Stimulated activated memory B cell treated with anti-CD40 and anti-IgM and Interleukin-4, amounts not matched to agents 10 μg/mL and 1 μg/mL and 100 μg/mL, for 72 hours (primary cell): ENCODE measurements at regions not wholly inside any gene's neighbourhood (a gene's known extent, or its start where the extent isn't known, plus 50 kb on each side); places are given as distances from the start of the nearest gene placed in this dataset.
"Not testable (repeated sequence)": the region's sequence is repeated elsewhere in the genome, so short reads cannot be mapped to it uniquely, and the experiment has no call there.

ENCODE experiments used
- ATAC-seq: fragments of 150-1000 bp; cut with Tn5 transposase; 2 replicates; pipeline ENCODE4 v1.10.0; 2021
- H3K27ac Mint-ChIP-seq: one replicate; pipeline ENCODE4 v1.8.0; 2022; ENCODE audit warnings: mild to moderate bottlenecking, mixed read lengths
- H3K27me3 Mint-ChIP-seq: one replicate; pipeline ENCODE4 v1.8.0; 2022; ENCODE audit warnings: mixed read lengths
- H3K36me3 Mint-ChIP-seq: one replicate; pipeline ENCODE4 v1.8.0; 2022; ENCODE audit warnings: mixed read lengths
- H3K4me1 Mint-ChIP-seq: one replicate; pipeline ENCODE4 v1.8.0; 2022; ENCODE audit warnings: mixed read lengths
- H3K4me3 Mint-ChIP-seq: one replicate; pipeline ENCODE4 v1.8.0; 2022; ENCODE audit warnings: mild to moderate bottlenecking, moderate library complexity, mixed read lengths
- H3K9me3 Mint-ChIP-seq: one replicate; pipeline ENCODE4 v1.8.0; 2022; ENCODE audit warnings: mixed read lengths

GRCh38 chr12:75686233-75686632, 174.8 kb upstream of the KRR1 start:
- not testable (repeated sequence) for H3K27me3 Mint-ChIP-seq, H3K36me3 Mint-ChIP-seq, H3K9me3 Mint-ChIP-seq, H3K4me3 Mint-ChIP-seq, H3K27ac Mint-ChIP-seq, H3K4me1 Mint-ChIP-seq, ATAC-seq

GRCh38 chr12:75685617-75686225, 174.3 kb upstream of the KRR1 start:
- Mint-ChIP-seq H3K36me3 (no peaks in the 10 kb centered on the region), H3K9me3 (peaks cover 2% of the 10 kb centered on the region), H3K27me3 (no peaks in the 10 kb centered on the region)

GRCh38 chr12:75684678-75685616, 173.5 kb upstream of the KRR1 start:
- no peak overlapping the region for H3K27ac Mint-ChIP-seq
- peaks cover 2% of the 10 kb centered on the region for H3K9me3 Mint-ChIP-seq
- peaks cover 6% of the 10 kb centered on the region for H3K4me1 Mint-ChIP-seq
- no peak for ATAC-seq
- H3K4me3 Mint-ChIP-seq: no peak overlapping the region
- no peaks in the 10 kb centered on the region for H3K27me3 Mint-ChIP-seq
- H3K36me3 Mint-ChIP-seq: no peaks in the 10 kb centered on the region

More at GRCh38 chr12:75685617-75686225, 174.3 kb upstream of the KRR1 start:
- no peak overlapping the region for H3K4me3 Mint-ChIP-seq
- no peak overlapping the region for H3K27ac Mint-ChIP-seq
- peaks cover 6% of the 10 kb centered on the region for H3K4me1 Mint-ChIP-seq
- no peak for ATAC-seq

GRCh38 chr12:75683995-75684586, 172.7 kb upstream of the KRR1 start:
- not testable (repeated sequence) for ATAC-seq, H3K4me1 Mint-ChIP-seq, H3K27ac Mint-ChIP-seq, H3K9me3 Mint-ChIP-seq, H3K4me3 Mint-ChIP-seq, H3K36me3 Mint-ChIP-seq, H3K27me3 Mint-ChIP-seq

- H3K27ac Mint-ChIP-seq: no peak overlapping the region
- H3K36me3 Mint-ChIP-seq: no peaks in the 10 kb centered on the region
- H3K4me3 Mint-ChIP-seq: no peak overlapping the region
- peaks cover 2% of the 10 kb centered on the region for H3K9me3 Mint-ChIP-seq
- peak; percentile 84 for ATAC-seq
- no peaks in the 10 kb centered on the region for H3K27me3 Mint-ChIP-seq
- peaks cover 6% of the 10 kb centered on the region for H3K4me1 Mint-ChIP-seq
Observed at GRCh38 chr12:75683220-75683619, 171.8 kb upstream of the KRR1 start.

- H3K9me3 Mint-ChIP-seq: peaks cover 2% of the 10 kb centered on the region
- ATAC-seq: no peak
- no peaks in the 10 kb centered on the region for H3K4me1 Mint-ChIP-seq
- H3K27me3 Mint-ChIP-seq: no peaks in the 10 kb centered on the region
- no peaks in the 10 kb centered on the region for H3K36me3 Mint-ChIP-seq
- H3K4me3 Mint-ChIP-seq: no peak overlapping the region
- no peak overlapping the region for H3K27ac Mint-ChIP-seq
Observed at GRCh38 chr12:75677522-75677921, 166.1 kb upstream of the KRR1 start.

GRCh38 chr12:75674393-75674792, 163.0 kb upstream of the KRR1 start:
- Mint-ChIP-seq H3K27me3 (no peaks in the 10 kb centered on the region), H3K36me3 (no peaks in the 10 kb centered on the region), H3K4me3 (no peak overlapping the region), H3K4me1 (no peaks in the 10 kb centered on the region), H3K9me3 (no peaks in the 10 kb centered on the region), H3K27ac (no peak overlapping the region)
- ATAC-seq: no peak

GRCh38 chr12:75672200-75672599, 160.8 kb upstream of the KRR1 start:
- Mint-ChIP-seq H3K27ac (no peak overlapping the region), H3K27me3 (no peaks in the 10 kb centered on the region), H3K4me1 (no peaks in the 10 kb centered on the region), H3K4me3 (no peak overlapping the region), H3K36me3 (no peaks in the 10 kb centered on the region), H3K9me3 (no peaks in the 10 kb centered on the region)
- ATAC-seq: no peak

- ATAC-seq: no peak
- Mint-ChIP-seq H3K4me1 (no peaks in the 10 kb centered on the region), H3K9me3 (no peaks in the 10 kb centered on the region), H3K27me3 (no peaks in the 10 kb centered on the region), H3K27ac (no peak overlapping the region), H3K36me3 (no peaks in the 10 kb centered on the region), H3K4me3 (no peak overlapping the region)
Observed at GRCh38 chr12:75670216-75670615, 158.8 kb upstream of the KRR1 start.

- Mint-ChIP-seq H3K4me1 (no peaks in the 10 kb centered on the region), H3K27me3 (no peaks in the 10 kb centered on the region), H3K4me3 (no peak overlapping the region), H3K9me3 (no peaks in the 10 kb centered on the region), H3K27ac (no peak overlapping the region), H3K36me3 (no peaks in the 10 kb centered on the region)
- no peak for ATAC-seq
Observed at GRCh38 chr12:75666939-75667334, 155.5 kb upstream of the KRR1 start.

- Mint-ChIP-seq H3K27ac (no peak overlapping the region), H3K27me3 (no peaks in the 10 kb centered on the region), H3K4me3 (no peak overlapping the region), H3K9me3 (no peaks in the 10 kb centered on the region), H3K4me1 (no peaks in the 10 kb centered on the region), H3K36me3 (no peaks in the 10 kb centered on the region)
- ATAC-seq: no peak
Observed at GRCh38 chr12:75666126-75666938, 154.9 kb upstream of the KRR1 start.

- H3K4me1 Mint-ChIP-seq: no peaks in the 10 kb centered on the region
- H3K27ac Mint-ChIP-seq: no peak overlapping the region
- no peaks in the 10 kb centered on the region for H3K36me3 Mint-ChIP-seq
- no peak overlapping the region for H3K4me3 Mint-ChIP-seq
- no peaks in the 10 kb centered on the region for H3K27me3 Mint-ChIP-seq
- ATAC-seq: no peak
- no peaks in the 10 kb centered on the region for H3K9me3 Mint-ChIP-seq
Observed at GRCh38 chr12:75665216-75665615, 153.8 kb upstream of the KRR1 start.

- no peaks in the 10 kb centered on the region for H3K4me1 Mint-ChIP-seq
- no peak for ATAC-seq
- no peaks in the 10 kb centered on the region for H3K9me3 Mint-ChIP-seq
- no peak overlapping the region for H3K27ac Mint-ChIP-seq
- no peaks in the 10 kb centered on the region for H3K36me3 Mint-ChIP-seq
- no peak overlapping the region for H3K4me3 Mint-ChIP-seq
- no peaks in the 10 kb centered on the region for H3K27me3 Mint-ChIP-seq
Observed at GRCh38 chr12:75662511-75663159, 151.2 kb upstream of the KRR1 start.

GRCh38 chr12:75661908-75662307, 150.5 kb upstream of the KRR1 start:
- H3K4me3 Mint-ChIP-seq: no peak overlapping the region
- H3K9me3 Mint-ChIP-seq: no peaks in the 10 kb centered on the region
- no peak overlapping the region for H3K27ac Mint-ChIP-seq
- ATAC-seq: no peak
- H3K27me3 Mint-ChIP-seq: no peaks in the 10 kb centered on the region
- no peaks in the 10 kb centered on the region for H3K4me1 Mint-ChIP-seq
- no peaks in the 10 kb centered on the region for H3K36me3 Mint-ChIP-seq
